Neural progenitor cell (in vitro differentiated cells): ENCODE measurements at regions not wholly inside any gene's neighbourhood (a gene's known extent, or its start where the extent isn't known, plus 50 kb on each side); places are given as distances from the start of the nearest gene placed in this dataset.

ENCODE experiments used
- DNase-seq: peaks from one replicate; pipeline ENCODE4 v3.0.0-alpha.2; 2016; ENCODE audit warnings: low spot score
- H2AFZ ChIP-seq: fragments of 200-600 bp; sonication (generic); replicated peaks from 2 replicates; pipeline ENCODE4 v1.6.1; 2016; ENCODE audit warnings: antibody characterized with exemption
- H3F3A ChIP-seq: fragments of 200-600 bp; sonication (generic); 2 replicates; pipeline ENCODE4 v1.6.1; 2016; ENCODE audit warnings: antibody characterized with exemption, low read depth
- H3K27ac ChIP-seq: fragments of 200-600 bp; sonication (generic); 2 replicates; pipeline ENCODE4 v1.5.1; 2016; ENCODE audit warnings: mild to moderate bottlenecking
- H3K27me3 ChIP-seq: fragments of 200-600 bp; sonication (generic); 2 replicates; pipeline ENCODE4 v1.6.1; 2016; ENCODE audit warnings: mild to moderate bottlenecking, moderate library complexity
- H3K36me3 ChIP-seq: fragments of 200-600 bp; sonication (generic); 2 replicates; pipeline ENCODE4 v1.5.1; 2016
- H3K4me1 ChIP-seq: fragments of 200-600 bp; sonication (generic); 2 replicates; pipeline ENCODE4 v1.6.1; 2016; ENCODE audit warnings: mixed run types
- H3K4me2 ChIP-seq: fragments of 200-600 bp; sonication (generic); 2 replicates; pipeline ENCODE4 v1.6.1; 2016
- H3K4me3 ChIP-seq: fragments of 200-600 bp; sonication (generic); 2 replicates; pipeline ENCODE4 v1.5.1; 2016
- H3K79me2 ChIP-seq: fragments of 200-600 bp; sonication (generic); 2 replicates; pipeline ENCODE4 v1.6.1; 2016; ENCODE audit warnings: low read depth
- H3K9ac ChIP-seq: fragments of 200-600 bp; sonication (generic); 2 replicates; pipeline ENCODE4 v1.6.1; 2016
- H3K9me3 ChIP-seq: fragments of 200-600 bp; sonication (generic); 2 replicates; pipeline ENCODE4 v1.5.1; 2016; ENCODE audit warnings: low read depth
- H4K20me1 ChIP-seq: fragments of 200-600 bp; sonication (generic); 2 replicates; pipeline ENCODE4 v1.6.1; 2016; ENCODE audit warnings: low read depth
- H3K27ac Mint-ChIP-seq: 3 replicates; pipeline ENCODE4 v1.8.0; 2021; ENCODE audit warnings: mixed read lengths
- H3K27me3 Mint-ChIP-seq: 2 replicates; pipeline ENCODE4 v1.8.0; 2022; ENCODE audit warnings: low read depth, mild to moderate bottlenecking, inconsistent platforms, moderate library complexity, mixed read lengths; ENCODE audit not compliant: insufficient read depth
- H3K36me3 Mint-ChIP-seq: 3 replicates; pipeline ENCODE4 v1.8.0; 2021; ENCODE audit warnings: mixed read lengths
- H3K4me1 Mint-ChIP-seq: 3 replicates; pipeline ENCODE4 v1.8.0; 2021; ENCODE audit warnings: mixed read lengths
- H3K4me3 Mint-ChIP-seq: 3 replicates; pipeline ENCODE4 v1.8.0; 2021; ENCODE audit warnings: mild to moderate bottlenecking, moderate library complexity, mixed read lengths
- H3K9me3 Mint-ChIP-seq: 3 replicates; pipeline ENCODE4 v1.8.0; 2020; ENCODE audit warnings: mixed read lengths
- EZH2 ChIP-seq: fragments of 200-600 bp; sonication (generic); IDR thresholded peaks from 2 replicates; pipeline ENCODE4 v1.6.1; 2017; ENCODE audit warnings: antibody characterized with exemption, mild to moderate bottlenecking, moderate library complexity
- EZH2phosphoT487 ChIP-seq: fragments of 200-600 bp; sonication (generic); IDR thresholded peaks from 2 replicates; pipeline ENCODE4 v1.6.1; 2017; ENCODE audit warnings: antibody characterized with exemption
- TF ChIP-seq, protein P1 (sequence below): fragments of 200-600 bp; sonication (generic); IDR thresholded peaks from 2 replicates; pipeline ENCODE4 v1.5.1; 2017; ENCODE audit warnings: antibody characterized with exemption, mild to moderate bottlenecking

DNA sequence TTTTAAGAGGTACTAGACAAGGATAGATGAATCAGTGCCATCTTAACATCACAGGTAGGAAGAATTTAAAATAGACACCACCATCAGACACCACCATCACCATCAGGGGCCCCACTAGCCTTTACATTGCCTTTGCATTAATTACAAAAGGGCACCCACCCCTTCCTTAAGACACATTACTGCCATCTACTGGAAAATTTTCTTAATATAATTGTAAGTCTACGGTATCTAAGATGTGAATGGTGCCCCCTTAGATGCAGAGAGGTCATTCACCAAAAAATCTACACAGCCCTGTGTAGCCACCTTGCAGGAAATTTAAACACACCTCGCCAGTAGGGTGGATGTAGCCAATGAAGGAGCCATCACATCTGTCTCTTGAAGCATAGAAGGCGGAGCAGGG lies 184.1 kb downstream of the MID1IP1 start:
- no peak overlapping the region for H3K27ac Mint-ChIP-seq
- DNase-seq: no peak
- Histone ChIP-seq H2AFZ (no peak overlapping the region), H3K4me1 (no peaks in the 10 kb centered on the region), H3K9ac (no peak overlapping the region), H3K79me2 (no peaks in the 10 kb centered on the region), H3K36me3 (no peaks in the 10 kb centered on the region), H3K9me3 (no peaks in the 10 kb centered on the region), H3K27ac (no peak overlapping the region), H3K27me3 (no peaks in the 10 kb centered on the region), H4K20me1 (no peaks in the 10 kb centered on the region), H3F3A (no peaks in the 10 kb centered on the region), H3K4me3 (no peak overlapping the region), H3K4me2 (no peak overlapping the region)
- no peaks in the 10 kb centered on the region for H3K9me3 Mint-ChIP-seq
- TF ChIP-seq, protein P1, sequence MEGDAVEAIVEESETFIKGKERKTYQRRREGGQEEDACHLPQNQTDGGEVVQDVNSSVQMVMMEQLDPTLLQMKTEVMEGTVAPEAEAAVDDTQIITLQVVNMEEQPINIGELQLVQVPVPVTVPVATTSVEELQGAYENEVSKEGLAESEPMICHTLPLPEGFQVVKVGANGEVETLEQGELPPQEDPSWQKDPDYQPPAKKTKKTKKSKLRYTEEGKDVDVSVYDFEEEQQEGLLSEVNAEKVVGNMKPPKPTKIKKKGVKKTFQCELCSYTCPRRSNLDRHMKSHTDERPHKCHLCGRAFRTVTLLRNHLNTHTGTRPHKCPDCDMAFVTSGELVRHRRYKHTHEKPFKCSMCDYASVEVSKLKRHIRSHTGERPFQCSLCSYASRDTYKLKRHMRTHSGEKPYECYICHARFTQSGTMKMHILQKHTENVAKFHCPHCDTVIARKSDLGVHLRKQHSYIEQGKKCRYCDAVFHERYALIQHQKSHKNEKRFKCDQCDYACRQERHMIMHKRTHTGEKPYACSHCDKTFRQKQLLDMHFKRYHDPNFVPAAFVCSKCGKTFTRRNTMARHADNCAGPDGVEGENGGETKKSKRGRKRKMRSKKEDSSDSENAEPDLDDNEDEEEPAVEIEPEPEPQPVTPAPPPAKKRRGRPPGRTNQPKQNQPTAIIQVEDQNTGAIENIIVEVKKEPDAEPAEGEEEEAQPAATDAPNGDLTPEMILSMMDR: peak; percentile 16
- TF ChIP-seq EZH2: no peak
- no peaks in the 10 kb centered on the region for H3K4me1 Mint-ChIP-seq
- peaks cover 2% of the 10 kb centered on the region for H3K27me3 Mint-ChIP-seq
- no peaks in the 10 kb centered on the region for H3K36me3 Mint-ChIP-seq
- no peak overlapping the region for H3K4me3 Mint-ChIP-seq

DNA sequence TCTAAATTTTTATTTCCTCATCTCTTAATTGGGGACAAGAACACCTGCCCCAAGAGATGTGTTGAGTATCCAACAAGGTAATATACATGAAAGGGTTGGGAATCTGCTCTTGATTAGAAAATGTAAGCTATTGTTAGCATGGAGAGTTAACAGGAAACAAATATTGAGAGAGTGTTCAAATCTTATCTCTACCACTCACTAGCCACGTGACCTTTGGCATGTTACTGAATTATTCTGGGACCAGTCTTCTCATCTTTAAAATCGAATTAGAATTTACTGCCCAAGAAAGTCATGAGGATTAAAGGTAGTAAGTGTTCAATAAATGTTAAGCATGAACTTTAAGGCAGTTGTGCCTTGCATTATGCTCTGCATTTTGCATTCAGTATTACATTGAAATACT lies 184.7 kb downstream of the MID1IP1 start:
- H3K27me3 Mint-ChIP-seq: peaks cover 2% of the 10 kb centered on the region
- no peak for DNase-seq
- H3K9me3 Mint-ChIP-seq: no peaks in the 10 kb centered on the region
- Histone ChIP-seq H4K20me1 (no peaks in the 10 kb centered on the region), H2AFZ (no peak overlapping the region), H3K27me3 (no peaks in the 10 kb centered on the region), H3K36me3 (no peaks in the 10 kb centered on the region), H3K9me3 (no peaks in the 10 kb centered on the region), H3K79me2 (no peaks in the 10 kb centered on the region), H3F3A (no peaks in the 10 kb centered on the region), H3K27ac (no peak overlapping the region), H3K9ac (no peak overlapping the region), H3K4me2 (no peak overlapping the region), H3K4me3 (no peak overlapping the region), H3K4me1 (no peaks in the 10 kb centered on the region)
- H3K4me1 Mint-ChIP-seq: no peaks in the 10 kb centered on the region
- TF ChIP-seq EZH2phosphoT487 (no peak), EZH2 (no peak)
- TF ChIP-seq, protein P1: no peak
- no peaks in the 10 kb centered on the region for H3K36me3 Mint-ChIP-seq
- no peak overlapping the region for H3K4me3 Mint-ChIP-seq
- no peak overlapping the region for H3K27ac Mint-ChIP-seq

DNA sequence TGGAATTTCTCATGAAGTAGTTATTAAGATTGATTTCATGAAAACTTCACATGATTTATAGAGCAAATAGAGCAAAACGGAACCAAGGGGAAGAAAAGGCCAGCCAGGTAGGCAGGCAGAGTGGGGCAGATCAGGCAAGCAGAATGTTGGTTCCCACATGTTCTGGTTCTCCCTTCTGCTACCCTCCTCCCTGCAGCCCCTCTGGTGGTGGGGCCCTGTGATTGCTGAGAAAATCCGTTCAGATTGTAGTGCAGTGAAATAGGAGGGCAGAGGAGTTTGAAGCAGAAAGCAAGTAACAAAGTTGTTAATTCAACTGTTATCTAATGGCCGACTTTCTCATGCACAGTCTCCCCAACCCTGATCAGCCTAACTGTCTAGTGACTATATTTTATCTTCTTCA lies 185.3 kb downstream of the MID1IP1 start:
- TF ChIP-seq EZH2 (no peak), EZH2phosphoT487 (no peak)
- TF ChIP-seq, protein P1: no peak
- no peaks in the 10 kb centered on the region for H3K4me1 Mint-ChIP-seq
- no peak overlapping the region for H3K4me3 Mint-ChIP-seq
- Histone ChIP-seq H4K20me1 (no peaks in the 10 kb centered on the region), H3K79me2 (no peaks in the 10 kb centered on the region), H3K4me3 (no peak overlapping the region), H3K27me3 (no peaks in the 10 kb centered on the region), H3K4me1 (no peaks in the 10 kb centered on the region), H3K36me3 (no peaks in the 10 kb centered on the region), H3K9me3 (no peaks in the 10 kb centered on the region), H3K27ac (no peak overlapping the region), H3K4me2 (no peak overlapping the region), H3F3A (no peaks in the 10 kb centered on the region), H2AFZ (no peak overlapping the region), H3K9ac (no peak overlapping the region)
- H3K36me3 Mint-ChIP-seq: no peaks in the 10 kb centered on the region
- no peak for DNase-seq
- no peak overlapping the region for H3K27ac Mint-ChIP-seq
- no peaks in the 10 kb centered on the region for H3K9me3 Mint-ChIP-seq
- peaks cover 2% of the 10 kb centered on the region for H3K27me3 Mint-ChIP-seq

DNA sequence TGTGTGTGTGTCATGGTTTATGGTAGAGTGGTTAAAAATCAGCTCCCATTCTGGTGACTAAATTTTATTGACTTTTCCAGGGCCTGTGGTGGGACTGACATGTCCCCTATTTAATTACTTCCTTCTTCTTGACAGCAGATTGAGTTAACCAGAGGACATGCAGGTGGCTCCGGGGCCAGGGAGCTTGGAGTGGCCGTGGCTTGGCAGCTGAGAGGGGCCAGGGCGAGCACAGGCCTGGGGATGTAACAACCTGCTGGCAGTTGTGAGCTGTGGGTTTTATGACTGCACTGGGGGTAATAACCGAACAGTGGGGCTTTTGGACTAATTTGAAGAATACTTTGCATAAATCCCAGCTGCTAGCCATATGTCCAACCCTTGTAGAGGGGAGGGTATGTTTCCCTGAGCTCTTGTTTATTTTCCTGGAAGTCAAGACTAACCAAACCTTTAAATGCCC lies 186.0 kb downstream of the MID1IP1 start:
- H3K9me3 Mint-ChIP-seq: no peaks in the 10 kb centered on the region
- peaks cover 5% of the 10 kb centered on the region for H3K27me3 Mint-ChIP-seq

More for the DNA sequence above, 186.0 kb downstream of the MID1IP1 start:
- TF ChIP-seq EZH2phosphoT487 (no peak), EZH2 (no peak)
- TF ChIP-seq, protein P1: no peak
- Histone ChIP-seq H3K4me3 (no peak overlapping the region), H3K27me3 (no peaks in the 10 kb centered on the region), H3K9me3 (no peaks in the 10 kb centered on the region), H4K20me1 (no peaks in the 10 kb centered on the region), H2AFZ (no peak overlapping the region), H3K36me3 (no peaks in the 10 kb centered on the region), H3K4me1 (no peaks in the 10 kb centered on the region), H3K9ac (no peak overlapping the region), H3F3A (no peaks in the 10 kb centered on the region), H3K4me2 (no peak overlapping the region), H3K79me2 (no peaks in the 10 kb centered on the region), H3K27ac (no peak overlapping the region)
- H3K4me1 Mint-ChIP-seq: peaks cover 4% of the 10 kb centered on the region
- H3K36me3 Mint-ChIP-seq: no peaks in the 10 kb centered on the region
- DNase-seq: no peak
- H3K27ac Mint-ChIP-seq: no peak overlapping the region
- no peak overlapping the region for H3K4me3 Mint-ChIP-seq
